ENCODE measurements at regions not wholly inside any gene's neighbourhood (a gene's known extent, or its start where the extent isn't known, plus 50 kb on each side); places are given as distances from the start of the nearest gene placed in this dataset.

DNA sequence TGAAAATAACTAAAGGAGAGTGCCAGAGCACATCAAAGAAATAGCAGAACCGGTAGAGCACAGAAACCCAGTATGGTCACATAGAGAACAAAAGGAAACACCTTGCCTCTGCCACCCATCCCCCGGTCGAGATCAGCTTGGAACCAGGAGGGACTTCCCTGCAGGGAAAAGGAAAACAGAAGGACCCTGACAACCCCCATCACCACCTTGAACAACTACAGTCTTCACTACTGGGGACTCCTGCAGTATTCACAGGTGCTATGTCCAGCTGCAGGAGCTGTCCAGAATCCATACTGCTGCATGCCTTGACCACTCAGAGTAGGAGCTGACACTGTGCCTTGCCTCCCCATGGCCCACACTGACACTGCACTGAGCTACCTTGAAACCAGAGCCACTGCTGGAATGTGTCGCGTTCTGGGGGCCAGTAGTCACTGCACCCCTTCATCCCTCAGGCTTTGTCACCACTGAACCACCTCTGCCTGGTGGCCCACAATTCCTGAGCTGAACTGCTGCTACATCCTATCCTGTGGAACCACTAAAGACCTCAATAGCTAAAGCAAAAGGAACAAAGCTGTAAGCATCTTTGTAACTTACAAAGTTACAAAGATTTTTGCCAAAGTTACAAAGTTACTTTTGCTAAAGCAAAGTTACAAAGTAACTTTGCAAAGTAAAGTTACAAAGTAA lies 66.8 kb downstream of the TRIL start:
- Histone ChIP-seq H3K9me1 (ENCODE audit: control insufficient read depth, insufficient read depth, low read length) (no peaks in the 10 kb centered on the region), H4K20me1 (replicated peaks; ENCODE audit: control insufficient read depth, insufficient read depth, low read length) (no peaks in the 10 kb centered on the region), H3K4me3 (no peak overlapping the region), H3K4me2 (ENCODE audit: insufficient read depth, low read length) (no peak overlapping the region), H3K27me3 (ENCODE audit: control insufficient read depth in 2 of 2, insufficient read depth in 2 of 2, low read length in 2 of 2) (0 out of 5 replicates have a peak, but pooled peaks cover 0 to 3% of the 10 kb centered on the region in 2 experiments), H3K9ac (ENCODE audit: insufficient read depth in 1 of 2, low read depth in 2 of 2, low read length in 2 of 2) (no peak overlapping the region), H3K79me2 (ENCODE audit: control insufficient read depth, insufficient read depth, low read length) (no peaks in the 10 kb centered on the region), H3K27ac (ENCODE audit: extremely low read depth, low read depth, low read length) (no peak overlapping the region), H2AFZ (ENCODE audit: low read depth, low read length) (no peak overlapping the region), H3K4me1 (replicated peaks in 1 of 2; ENCODE audit: control insufficient read depth in 2 of 2, insufficient read depth in 2 of 2, low read length in 2 of 2) (no peaks in the 10 kb centered on the region), H3K36me3 (ENCODE audit: control insufficient read depth, insufficient read depth, low read length) (no peaks in the 10 kb centered on the region), H3K9me3 (replicated peaks; ENCODE audit: control insufficient read depth, insufficient read depth, low read depth, low read length) (no peaks in the 10 kb centered on the region)
- intact Hi-C loops (cut with micrococcal nuclease) (no loop called here), in situ Hi-C loops (cut with MboI) (no loop called here)
- ChIA-PET POLR2A (interaction anchor here (1.6 kb wide), 1 partner anchor 16 kb away, joined by 3 read pairs; no protein-coding TSS in a partner anchor), CTCF (ENCODE audit: low intra/inter-chr PET ratio) (no interaction called here)
- DNase-seq (ENCODE audit: extremely low read depth in 1 of 4, low spot score in 3 of 4) (no peak), FAIRE-seq (no peak), ATAC-seq (no peak)
- no TSS peak for BruUV-seq (replicated peaks)
- TF ChIP-seq HNRNPLL (IDR thresholded peaks at IDR 0.05; ENCODE audit: low read depth, low read length, poor library complexity, severe bottlenecking), result no peak
- no peak for TF ChIP-seq PHF20 (IDR thresholded peaks at IDR 0.05; ENCODE audit: partially characterized antibody)
- no peak for TF ChIP-seq NCOA6 (IDR thresholded peaks at IDR 0.05)
- TF ChIP-seq ZSCAN32 (CRISPR knock-in tag; IDR thresholded peaks at IDR 0.05), result no peak
- TF ChIP-seq HDAC8 (tag; IDR thresholded peaks at IDR 0.05), result no peak
- TF ChIP-seq ZNF311 (CRISPR knock-in tag; IDR thresholded peaks at IDR 0.05), result no peak
- TF ChIP-seq ZNF175 (CRISPR knock-in tag; IDR thresholded peaks at IDR 0.05; ENCODE audit: low read depth), result no peak
- TF ChIP-seq, protein P1, sequence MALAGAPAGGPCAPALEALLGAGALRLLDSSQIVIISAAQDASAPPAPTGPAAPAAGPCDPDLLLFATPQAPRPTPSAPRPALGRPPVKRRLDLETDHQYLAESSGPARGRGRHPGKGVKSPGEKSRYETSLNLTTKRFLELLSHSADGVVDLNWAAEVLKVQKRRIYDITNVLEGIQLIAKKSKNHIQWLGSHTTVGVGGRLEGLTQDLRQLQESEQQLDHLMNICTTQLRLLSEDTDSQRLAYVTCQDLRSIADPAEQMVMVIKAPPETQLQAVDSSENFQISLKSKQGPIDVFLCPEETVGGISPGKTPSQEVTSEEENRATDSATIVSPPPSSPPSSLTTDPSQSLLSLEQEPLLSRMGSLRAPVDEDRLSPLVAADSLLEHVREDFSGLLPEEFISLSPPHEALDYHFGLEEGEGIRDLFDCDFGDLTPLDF (CRISPR knock-in tag; IDR thresholded peaks at IDR 0.05), result no peak
- no peak for TF ChIP-seq ESRRA (IDR thresholded peaks at IDR 0.05; ENCODE audit: borderline replicate concordance, low read depth)
- no peak for TF ChIP-seq POLR2AphosphoS5 (IDR thresholded peaks at IDR 0.05; ENCODE audit: control insufficient read depth, insufficient read depth, low read depth, low read length)
- no peak for TF ChIP-seq FUS (optimal IDR thresholded peaks at IDR 0.05; ENCODE audit: low read depth, low read length)
- no peak for TF ChIP-seq ZNF584 (CRISPR knock-in tag; IDR thresholded peaks at IDR 0.05; ENCODE audit: low read depth)
- TF ChIP-seq LCOR (CRISPR knock-in tag; IDR thresholded peaks at IDR 0.05), result no peak
- no peak for TF ChIP-seq ZNF263 (CRISPR knock-in tag; IDR thresholded peaks at IDR 0.05; ENCODE audit: borderline replicate concordance)
- no peak for TF ChIP-seq NR4A1 (CRISPR knock-in tag; IDR thresholded peaks at IDR 0.05)
- TF ChIP-seq NR4A1 (tag; IDR thresholded peaks at IDR 0.05), result no peak
- no peak for TF ChIP-seq ZNF696 (CRISPR knock-in tag; conservative IDR thresholded peaks at IDR 0.05)
- TF ChIP-seq, protein P2, sequence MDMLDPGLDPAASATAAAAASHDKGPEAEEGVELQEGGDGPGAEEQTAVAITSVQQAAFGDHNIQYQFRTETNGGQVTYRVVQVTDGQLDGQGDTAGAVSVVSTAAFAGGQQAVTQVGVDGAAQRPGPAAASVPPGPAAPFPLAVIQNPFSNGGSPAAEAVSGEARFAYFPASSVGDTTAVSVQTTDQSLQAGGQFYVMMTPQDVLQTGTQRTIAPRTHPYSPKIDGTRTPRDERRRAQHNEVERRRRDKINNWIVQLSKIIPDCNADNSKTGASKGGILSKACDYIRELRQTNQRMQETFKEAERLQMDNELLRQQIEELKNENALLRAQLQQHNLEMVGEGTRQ (CRISPR knock-in tag; IDR thresholded peaks at IDR 0.05), result no peak
- TF ChIP-seq ZNF282 (CRISPR knock-in tag; IDR thresholded peaks at IDR 0.05), result no peak
- TF ChIP-seq, protein P3, sequence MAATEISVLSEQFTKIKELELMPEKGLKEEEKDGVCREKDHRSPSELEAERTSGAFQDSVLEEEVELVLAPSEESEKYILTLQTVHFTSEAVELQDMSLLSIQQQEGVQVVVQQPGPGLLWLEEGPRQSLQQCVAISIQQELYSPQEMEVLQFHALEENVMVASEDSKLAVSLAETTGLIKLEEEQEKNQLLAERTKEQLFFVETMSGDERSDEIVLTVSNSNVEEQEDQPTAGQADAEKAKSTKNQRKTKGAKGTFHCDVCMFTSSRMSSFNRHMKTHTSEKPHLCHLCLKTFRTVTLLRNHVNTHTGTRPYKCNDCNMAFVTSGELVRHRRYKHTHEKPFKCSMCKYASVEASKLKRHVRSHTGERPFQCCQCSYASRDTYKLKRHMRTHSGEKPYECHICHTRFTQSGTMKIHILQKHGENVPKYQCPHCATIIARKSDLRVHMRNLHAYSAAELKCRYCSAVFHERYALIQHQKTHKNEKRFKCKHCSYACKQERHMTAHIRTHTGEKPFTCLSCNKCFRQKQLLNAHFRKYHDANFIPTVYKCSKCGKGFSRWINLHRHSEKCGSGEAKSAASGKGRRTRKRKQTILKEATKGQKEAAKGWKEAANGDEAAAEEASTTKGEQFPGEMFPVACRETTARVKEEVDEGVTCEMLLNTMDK (IDR thresholded peaks at IDR 0.05; ENCODE audit: borderline replicate concordance, insufficient read depth, low read depth, low read length, poor library complexity, severe bottlenecking), result no peak
- WGBS (ENCODE audit: insufficient coverage, low coverage, missing lambda C conversion rate), result 0% methylated on average over 5 of the region's 5 CpGs
